GM19043 (cell line): ENCODE measurements at regions not wholly inside any gene's neighbourhood (a gene's known extent, or its start where the extent isn't known, plus 50 kb on each side); places are given as distances from the start of the nearest gene placed in this dataset.

Experiments used
- ATAC-seq: cut with Tn5 transposase; IDR thresholded peaks from one replicate; pipeline ENCODE4 v1.9.1; 2021; ENCODE audit warnings: low read depth; ENCODE audit not compliant: unreplicated experiment

- no peak for ATAC-seq
Measured at GRCh38 chr1:87194271-87194774, 134.4 kb upstream of the LMO4 start.

- ATAC-seq: no peak
Measured at GRCh38 chr1:87194856-87195255, 133.8 kb upstream of the LMO4 start.

- no peak for ATAC-seq
Measured at GRCh38 chr1:87196110-87196827, 132.4 kb upstream of the LMO4 start.

- no peak for ATAC-seq
Measured at GRCh38 chr1:87197156-87197555, 131.5 kb upstream of the LMO4 start.

GRCh38 chr1:87197641-87198040 lies 131.0 kb upstream of the LMO4 start:
- ATAC-seq: no peak

GRCh38 chr1:87200875-87201638 lies 127.6 kb upstream of the LMO4 start:
- no peak for ATAC-seq

- ATAC-seq: no peak
Measured at GRCh38 chr1:87201768-87202167, 126.9 kb upstream of the LMO4 start.

GRCh38 chr1:87202451-87202850 lies 126.2 kb upstream of the LMO4 start:
- ATAC-seq: no peak

- peak; percentile 92 for ATAC-seq
Measured at GRCh38 chr1:87202922-87203655, 125.6 kb upstream of the LMO4 start.

- no peak for ATAC-seq
Measured at GRCh38 chr1:87203904-87204303, 124.8 kb upstream of the LMO4 start.

- ATAC-seq: no peak
Measured at GRCh38 chr1:87204441-87204840, 124.2 kb upstream of the LMO4 start.

GRCh38 chr1:87204921-87205320 lies 123.8 kb upstream of the LMO4 start:
- ATAC-seq: no peak

- no peak for ATAC-seq
Measured at GRCh38 chr1:87206044-87206831, 122.4 kb upstream of the LMO4 start.

GRCh38 chr1:87208080-87208479 lies 120.6 kb upstream of the LMO4 start:
- no peak for ATAC-seq

- no peak for ATAC-seq
Measured at GRCh38 chr1:87208931-87209330, 119.7 kb upstream of the LMO4 start.

- ATAC-seq: no peak
Measured at GRCh38 chr1:87210151-87210550, 118.5 kb upstream of the LMO4 start.

GRCh38 chr1:87212431-87213134 lies 116.1 kb upstream of the LMO4 start:
- no peak for ATAC-seq

- ATAC-seq: no peak
Measured at GRCh38 chr1:87213135-87213515, 115.6 kb upstream of the LMO4 start.

GRCh38 chr1:87215592-87215991 lies 113.1 kb upstream of the LMO4 start:
- ATAC-seq: no peak

- ATAC-seq: no peak
Measured at GRCh38 chr1:87218618-87219017, 110.1 kb upstream of the LMO4 start.
